Trophoblast cell (in vitro differentiated cells and primary cell): ENCODE measurements at regions not wholly inside any gene's neighbourhood (a gene's known extent, or its start where the extent isn't known, plus 50 kb on each side); places are given as distances from the start of the nearest gene placed in this dataset.

Experiments
- DNase-seq, 2 donors: peaks; one replicate each; pipeline ENCODE4 v3.0.0-alpha.2; 2016
- H2AFZ ChIP-seq: 2 replicates; pipeline ENCODE4 v1.6.1; 2013; ENCODE audit warnings: low read length, moderate library complexity, mild to moderate bottlenecking; ENCODE audit not compliant: insufficient read depth, poor library complexity
- H2AK5ac ChIP-seq: 2 replicates; pipeline ENCODE4 v1.6.1; 2013; ENCODE audit warnings: mild to moderate bottlenecking, low read length
- H2BK120ac ChIP-seq: 2 replicates; pipeline ENCODE4 v1.6.1; 2013; ENCODE audit warnings: low read length, mild to moderate bottlenecking, moderate library complexity; ENCODE audit not compliant: insufficient read depth, poor library complexity
- H2BK12ac ChIP-seq: 2 replicates; pipeline ENCODE4 v1.6.1; 2013; ENCODE audit warnings: mild to moderate bottlenecking, low read length, moderate library complexity
- H2BK5ac ChIP-seq: 2 replicates; pipeline ENCODE4 v1.6.1; 2013; ENCODE audit warnings: low read length, low read depth, moderate library complexity, mild to moderate bottlenecking; ENCODE audit not compliant: poor library complexity
- H3K14ac ChIP-seq: 2 replicates; pipeline ENCODE4 v1.6.1; 2013; ENCODE audit warnings: mild to moderate bottlenecking, low read length
- H3K18ac ChIP-seq: 2 replicates; pipeline ENCODE4 v1.6.1; 2013; ENCODE audit warnings: mild to moderate bottlenecking, low read length
- H3K23ac ChIP-seq: 2 replicates; pipeline ENCODE4 v1.6.1; 2013; ENCODE audit warnings: low read length
- H3K27ac ChIP-seq: 2 replicates; pipeline ENCODE4 v1.5.1; 2013; ENCODE audit warnings: low read depth, mild to moderate bottlenecking, inconsistent platforms, low read length, moderate library complexity
- H3K27me3 ChIP-seq: 2 replicates; pipeline ENCODE4 v1.6.1; 2013; ENCODE audit warnings: inconsistent platforms, mild to moderate bottlenecking, low read length, moderate library complexity; ENCODE audit not compliant: insufficient read depth
- H3K36me3 ChIP-seq, 2 experiments: 1 replicate in 1 of 2; 2 replicates in 1 of 2; pipeline ENCODE4 v1.6.1; 2013; ENCODE audit warnings: low read length in 2 of 2, mild to moderate bottlenecking in 2 of 2, moderate library complexity in 1 of 2; ENCODE audit not compliant: insufficient read depth in 2 of 2, control insufficient read depth in 1 of 2
- H3K4ac ChIP-seq: 2 replicates; pipeline ENCODE4 v1.6.1; 2013; ENCODE audit warnings: low read depth, mild to moderate bottlenecking, low read length, moderate library complexity
- H3K4me1 ChIP-seq, 2 experiments: 1 replicate in 1 of 2; 2 replicates in 1 of 2; pipeline ENCODE4 v1.6.1; 2013; ENCODE audit warnings: low read length in 2 of 2, mild to moderate bottlenecking in 2 of 2, moderate library complexity in 1 of 2; ENCODE audit not compliant: insufficient read depth in 2 of 2, control insufficient read depth in 1 of 2
- H3K4me2 ChIP-seq: 2 replicates; pipeline ENCODE4 v1.6.1; 2013; ENCODE audit warnings: inconsistent platforms, mild to moderate bottlenecking, low read length, moderate library complexity
- H3K4me3 ChIP-seq: 2 replicates; pipeline ENCODE4 v1.5.1; 2013; ENCODE audit warnings: mild to moderate bottlenecking, low read depth, low read length, inconsistent platforms
- H3K79me1 ChIP-seq: one replicate; pipeline ENCODE4 v1.6.1; 2013; ENCODE audit warnings: low read length
- H3K79me2 ChIP-seq: 2 replicates; pipeline ENCODE4 v1.6.1; 2013; ENCODE audit warnings: low read length, mild to moderate bottlenecking; ENCODE audit not compliant: control insufficient read depth, insufficient read depth, poor library complexity
- H3K9ac ChIP-seq: 2 replicates; pipeline ENCODE4 v1.6.1; 2013; ENCODE audit warnings: mild to moderate bottlenecking, low read length
- H3K9me3 ChIP-seq: 2 replicates; pipeline ENCODE4 v1.6.1; 2013; ENCODE audit warnings: low read depth, mild to moderate bottlenecking, control low read depth, inconsistent platforms, low read length; ENCODE audit not compliant: insufficient read depth
- H4K12ac ChIP-seq: 2 replicates; pipeline ENCODE4 v1.6.1; 2013; ENCODE audit warnings: low read depth, mild to moderate bottlenecking, low read length, moderate library complexity
- H4K8ac ChIP-seq: 2 replicates; pipeline ENCODE4 v1.6.1; 2013; ENCODE audit warnings: low read depth, mild to moderate bottlenecking, low read length, moderate library complexity
- H4K91ac ChIP-seq: one replicate; pipeline ENCODE4 v1.6.1; 2013; ENCODE audit warnings: low read depth, mild to moderate bottlenecking, low read length, moderate library complexity
- WGBS: extraction: QIAGEN DNeasy Blood & Tissue Kit; methylation state at CpG from one replicate; pipeline ENCODE4 v1.1.7; 2013; ENCODE audit warnings: missing lambda C conversion rate; ENCODE audit not compliant: insufficient read length, insufficient coverage; ENCODE audit errors: extremely low coverage; 5-methylcytosine and 5-hydroxymethylcytosine counted together

DNA sequence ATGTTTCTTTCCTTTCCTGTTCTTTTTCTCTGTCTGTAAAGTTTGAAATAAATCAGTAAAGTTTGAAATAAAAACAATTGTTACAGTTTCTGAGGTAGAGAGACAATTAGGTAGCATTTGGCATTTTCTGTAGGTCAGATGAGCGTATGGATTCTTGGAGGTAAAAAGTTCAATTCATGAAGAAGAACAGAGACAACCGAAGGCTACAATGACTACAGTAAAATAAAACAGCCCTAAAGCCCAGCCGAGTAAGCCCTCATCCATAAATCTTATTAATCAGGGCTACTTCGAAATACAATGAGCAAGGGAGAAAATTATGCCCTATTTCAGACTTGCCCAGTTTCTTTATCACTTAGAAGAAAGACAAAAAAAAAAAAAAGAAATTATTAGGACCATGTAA is 941.9 kb upstream of the SLC10A2 start:
- Histone ChIP-seq H3K4me3 (no peak overlapping the region), H4K91ac (no peak overlapping the region), H3K79me2 (no peaks in the 10 kb centered on the region), H3K4ac (no peak overlapping the region), H2BK5ac (no peak overlapping the region), H3K23ac (no peak overlapping the region), H3K9ac (no peak overlapping the region), H3K79me1 (no peaks in the 10 kb centered on the region), H4K12ac (no peak overlapping the region), H3K14ac (no peak overlapping the region), H3K9me3 (no peaks in the 10 kb centered on the region), H3K18ac (no peak overlapping the region), H3K4me2 (no peak overlapping the region), H3K4me1 (peaks cover 0 to 2% of the 10 kb centered on the region in 2 experiments), H2AK5ac (no peak overlapping the region), H3K36me3 (no peaks in the 10 kb centered on the region), H2BK12ac (no peak overlapping the region), H3K27me3 (no peaks in the 10 kb centered on the region), H3K27ac (no peak overlapping the region), H4K8ac (no peak overlapping the region), H2BK120ac (no peak overlapping the region), H2AFZ (no peak overlapping the region)
- WGBS: no CpG with 5 or more reads among the region's 4 CpGs
- DNase-seq: no peak

DNA sequence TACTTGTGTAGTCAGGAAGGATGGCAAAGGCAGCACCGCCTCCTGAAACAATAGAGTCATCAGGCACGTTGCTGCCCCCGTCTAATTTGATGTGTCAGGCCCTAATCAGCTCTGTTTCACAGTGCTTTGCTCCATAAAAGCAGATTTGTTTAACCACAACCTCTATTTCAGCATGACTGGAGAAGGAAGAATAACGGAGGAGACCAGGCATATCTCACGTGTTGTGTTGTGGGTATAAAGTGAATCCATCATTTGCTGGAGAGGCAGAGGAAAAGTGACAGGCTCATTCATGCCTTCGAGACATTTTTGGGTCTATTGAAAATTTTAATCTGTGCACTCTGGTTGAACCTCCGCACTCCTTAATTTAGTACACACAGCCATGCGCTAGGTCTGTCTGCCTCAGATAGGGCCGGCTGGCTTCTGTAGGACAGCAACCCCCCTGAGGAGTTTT is 940.4 kb upstream of the SLC10A2 start:
- Histone ChIP-seq H4K8ac (no peak overlapping the region), H3K4ac (no peak overlapping the region), H3K18ac (no peak overlapping the region), H3K23ac (no peak overlapping the region), H3K27ac (no peak overlapping the region), H2AFZ (no peak overlapping the region), H3K4me2 (no peak overlapping the region), H3K4me3 (no peak overlapping the region), H2BK12ac (no peak overlapping the region), H3K36me3 (no peaks in the 10 kb centered on the region), H3K79me2 (no peaks in the 10 kb centered on the region), H2BK120ac (no peak overlapping the region), H4K91ac (no peak overlapping the region), H3K27me3 (no peaks in the 10 kb centered on the region), H4K12ac (no peak overlapping the region), H2AK5ac (no peak overlapping the region), H3K9ac (no peak overlapping the region), H2BK5ac (no peak overlapping the region), H3K4me1 (no peaks in the 10 kb centered on the region), H3K79me1 (no peaks in the 10 kb centered on the region), H3K9me3 (no peaks in the 10 kb centered on the region), H3K14ac (no peak overlapping the region)
- DNase-seq: no peak
- whole genome bisulfite sequencing: no CpG with 5 or more reads among the region's 9 CpGs

DNA sequence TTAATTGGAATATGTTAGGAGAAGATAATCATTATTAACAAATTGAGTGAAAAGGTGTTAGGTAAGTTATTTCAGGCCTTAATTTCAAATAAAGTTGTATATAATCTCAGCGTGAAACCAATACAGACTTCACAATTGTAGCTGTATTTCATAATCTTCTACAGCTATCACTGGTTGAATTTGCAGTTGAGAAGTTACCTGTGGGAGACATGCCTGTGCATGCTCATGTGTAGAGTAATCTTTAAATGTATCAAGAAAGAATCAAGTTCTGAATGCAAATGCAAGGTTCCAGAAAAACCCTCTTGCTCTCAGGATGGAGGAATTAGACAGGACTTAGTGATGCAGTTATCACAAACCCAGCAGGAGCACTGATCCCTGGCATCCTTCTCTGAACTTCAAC is 938.4 kb upstream of the SLC10A2 start:
- Histone ChIP-seq H2BK5ac (no peak overlapping the region), H2AK5ac (no peak overlapping the region), H2BK120ac (no peak overlapping the region), H3K79me2 (no peaks in the 10 kb centered on the region), H4K91ac (no peak overlapping the region), H3K23ac (no peak overlapping the region), H2BK12ac (no peak overlapping the region), H3K36me3 (no peaks in the 10 kb centered on the region), H3K9ac (no peak overlapping the region), H3K4ac (no peak overlapping the region), H3K4me3 (no peak overlapping the region), H3K18ac (no peak overlapping the region), H3K79me1 (no peaks in the 10 kb centered on the region), H3K4me1 (no peaks in the 10 kb centered on the region), H3K4me2 (no peak overlapping the region), H4K8ac (no peak overlapping the region), H2AFZ (no peak overlapping the region), H3K27ac (no peak overlapping the region), H3K14ac (no peak overlapping the region), H4K12ac (no peak overlapping the region), H3K27me3 (no peaks in the 10 kb centered on the region), H3K9me3 (no peaks in the 10 kb centered on the region)
- WGBS: no CpG with 5 or more reads among the region's 1 CpG
- no peak for DNase-seq

DNA sequence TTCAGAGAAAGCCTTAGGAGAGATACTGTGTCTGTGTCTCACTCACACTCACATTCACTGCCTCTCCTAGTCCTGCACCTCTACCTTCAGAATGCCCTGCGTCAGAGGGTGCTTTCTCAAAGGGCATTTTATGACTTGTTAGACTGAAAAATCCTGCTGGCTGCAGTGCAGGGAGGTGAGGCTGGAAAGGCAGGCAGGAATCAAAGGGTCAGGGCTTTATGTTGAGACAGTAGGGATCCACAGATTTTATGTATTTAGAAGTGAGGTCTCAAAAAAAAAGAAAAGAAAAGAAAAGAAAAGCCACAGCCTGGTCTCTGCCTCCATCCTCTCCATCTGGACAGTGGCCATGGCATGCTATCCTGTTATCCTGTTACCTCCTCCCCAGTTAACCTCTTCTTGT is 936.0 kb upstream of the SLC10A2 start:
- no peak for DNase-seq
- no peak overlapping the region for H3K27ac ChIP-seq
- no CpG with 5 or more reads among the region's 1 CpG for WGBS

More for the DNA sequence above, 936.0 kb upstream of the SLC10A2 start:
- Histone ChIP-seq H4K91ac (no peak overlapping the region), H3K9ac (no peak overlapping the region), H2BK120ac (no peak overlapping the region), H3K14ac (no peak overlapping the region), H3K27me3 (no peaks in the 10 kb centered on the region), H4K12ac (no peak overlapping the region), H3K79me2 (no peaks in the 10 kb centered on the region), H2BK12ac (no peak overlapping the region), H3K4me1 (no peaks in the 10 kb centered on the region), H2AK5ac (no peak overlapping the region), H3K23ac (no peak overlapping the region), H3K4me2 (no peak overlapping the region), H3K36me3 (no peaks in the 10 kb centered on the region), H3K18ac (no peak overlapping the region), H2BK5ac (no peak overlapping the region), H2AFZ (no peak overlapping the region), H3K9me3 (no peaks in the 10 kb centered on the region), H4K8ac (no peak overlapping the region), H3K79me1 (no peaks in the 10 kb centered on the region), H3K4me3 (no peak overlapping the region), H3K4ac (no peak overlapping the region)
